Retina (tissue), 1 donor: ENCODE measurements at regions not wholly inside any gene's neighbourhood (a gene's known extent, or its start where the extent isn't known, plus 50 kb on each side); places are given as distances from the start of the nearest gene placed in this dataset.
"Not testable (repeated sequence)": the region's sequence is repeated elsewhere in the genome, so short reads cannot be mapped to it uniquely, and the experiment has no call there.

Experiments used
- DNase-seq: peaks from one replicate; pipeline ENCODE4 v3.0.0-alpha.2; 2016

- DNase-seq, result no peak
These were observed 97.4 kb upstream of the DST start for GRCh38 chr6:56739836-56740815.

GRCh38 chr6:56736804-56737203, 94.1 kb upstream of the DST start:
- no peak for DNase-seq

- DNase-seq, result no peak
These were observed 91.6 kb upstream of the DST start for GRCh38 chr6:56734335-56734734.

- no peak for DNase-seq
These were observed 90.6 kb upstream of the DST start for GRCh38 chr6:56733211-56733697.

- DNase-seq, result no peak
These were observed 89.8 kb upstream of the DST start for GRCh38 chr6:56732517-56732916.

- DNase-seq, result no peak
These were observed 88.2 kb upstream of the DST start for GRCh38 chr6:56730663-56731529.

GRCh38 chr6:56729719-56730118, 87.0 kb upstream of the DST start:
- no peak for DNase-seq

- DNase-seq, result not testable (repeated sequence)
These were observed 86.5 kb upstream of the DST start for GRCh38 chr6:56729166-56729565.

GRCh38 chr6:56727097-56727850, 84.6 kb upstream of the DST start:
- DNase-seq, result no peak

GRCh38 chr6:56725254-56725653, 82.6 kb upstream of the DST start:
- no peak for DNase-seq

GRCh38 chr6:56724455-56724854, 81.8 kb upstream of the DST start:
- no peak for DNase-seq

- no peak for DNase-seq
These were observed 78.2 kb upstream of the DST start for GRCh38 chr6:56720882-56721281.

GRCh38 chr6:56720202-56720601, 77.5 kb upstream of the DST start:
- DNase-seq, result not testable (repeated sequence)

- not testable (repeated sequence) for DNase-seq
These were observed 76.8 kb upstream of the DST start for GRCh38 chr6:56719315-56720058.

- no peak for DNase-seq
These were observed 75.5 kb upstream of the DST start for GRCh38 chr6:56718236-56718635.

GRCh38 chr6:56716229-56716628, 73.5 kb upstream of the DST start:
- DNase-seq, result no peak

- DNase-seq, result no peak
These were observed 73.1 kb upstream of the DST start for GRCh38 chr6:56715741-56716140.

- no peak for DNase-seq
These were observed 72.3 kb upstream of the DST start for GRCh38 chr6:56714982-56715456.

- DNase-seq, result no peak
These were observed 71.6 kb upstream of the DST start for GRCh38 chr6:56714273-56714672.

GRCh38 chr6:56713254-56713672, 70.6 kb upstream of the DST start:
- no peak for DNase-seq

GRCh38 chr6:56710967-56711366, 68.3 kb upstream of the DST start:
- no peak for DNase-seq

GRCh38 chr6:56709650-56710049, 67.0 kb upstream of the DST start:
- DNase-seq, result no peak
